A549 (cell line): ENCODE measurements at regions not wholly inside any gene's neighbourhood (a gene's known extent, or its start where the extent isn't known, plus 50 kb on each side); places are given as distances from the start of the nearest gene placed in this dataset.

Experiments
- ATAC-seq, 2 experiments: fragments of 200-7000 bp in 1 of 2; fragments of >200 bp in 1 of 2; cut with Nextera tagmentation in 1 of 2; cut with Tn5 transposase in 1 of 2; 3 replicates each; pipeline versions ENCODE4 v1.8.0 to v1.9.1; 2018 to 2020; ENCODE audit warnings: mild to moderate bottlenecking in 1 of 2, moderate library complexity in 1 of 2
- CTCF ChIA-PET: fragments of 300-600 bp; sonication (Branson Sonifier 250); formaldehyde crosslinking; extraction: SDS; loops from one replicate; lab custom pipeline; 2021; ENCODE audit warnings: antibody characterized with exemption, inconsistent platforms; lab: Yijun Ruan, JAX
- POLR2A ChIA-PET: fragments of 350-600 bp; formaldehyde crosslinking; extraction: SDS; loops from one replicate; lab custom pipeline; 2021; ENCODE audit warnings: antibody characterized with exemption, inconsistent platforms; lab: Yijun Ruan, JAX
- DNase-seq, 2 experiments: peaks; one replicate each; pipeline versions ENCODE4 v3.0.0 to v3.0.0-alpha.2; 2011 to 2016; ENCODE audit warnings: low read depth in 1 of 2, low spot score in 1 of 2
- FAIRE-seq: peaks from 2 replicates; lab custom pipeline; 2011; peaks lifted over from hg19 to GRCh38; lab: Jason Lieb, UNC
- H3K27ac ChIP-seq, 2 experiments: fragments of >200 bp; sonication (Bioruptor Twin); formaldehyde crosslinking; 3 replicates each; pipeline ENCODE4 v1.5.1; 2016 to 2017
- H3K4me1 ChIP-seq: fragments of >200 bp; sonication (Bioruptor Twin); formaldehyde crosslinking; 3 replicates; pipeline ENCODE4 v1.6.1; 2016
- H3K4me2 ChIP-seq: fragments of >200 bp; sonication (Bioruptor Twin); formaldehyde crosslinking; 3 replicates; pipeline ENCODE4 v1.6.1; 2016
- H3K4me3 ChIP-seq: fragments of >200 bp; sonication (Bioruptor Twin); formaldehyde crosslinking; 3 replicates; pipeline ENCODE4 v1.5.1; 2016
- H3K9me3 ChIP-seq: fragments of >200 bp; sonication (Bioruptor Twin); formaldehyde crosslinking; 3 replicates; pipeline ENCODE4 v1.6.1; 2016
- BHLHE40 ChIP-seq: IDR thresholded peaks from 2 replicates; pipeline ENCODE4 v1.6.1; 2012; ENCODE audit warnings: low read depth, low read length, inconsistent platforms
- CBX2 ChIP-seq: fragments of 200-600 bp; sonication (generic); IDR thresholded peaks from 2 replicates; pipeline ENCODE4 v1.6.1; 2016; ENCODE audit warnings: low read depth, mild to moderate bottlenecking, borderline replicate concordance
- CBX8 ChIP-seq: fragments of 200-600 bp; sonication (generic); IDR thresholded peaks from 2 replicates; pipeline ENCODE4 v1.6.1; 2016
- CHD2 ChIP-seq: fragments of 150-350 bp; IDR thresholded peaks from 2 replicates; pipeline ENCODE4 v1.6.1; 2014; ENCODE audit warnings: low read length; ENCODE audit not compliant: partially characterized antibody
- EHF ChIP-seq: fragments of 250-450 bp; sonication (Bioruptor Pico); IDR thresholded peaks from 2 replicates; pipeline ENCODE4 v1.5.0; 2020; ENCODE audit warnings: mild to moderate bottlenecking
- EHMT2 ChIP-seq: fragments of 200-600 bp; sonication (generic); IDR thresholded peaks from 2 replicates; pipeline ENCODE4 v1.6.1; 2016; ENCODE audit warnings: antibody characterized with exemption, low read depth, mild to moderate bottlenecking, moderate library complexity
- ESRRA ChIP-seq: fragments of 150-350 bp; IDR thresholded peaks from 2 replicates; pipeline ENCODE4 v1.6.1; 2014; ENCODE audit warnings: mild to moderate bottlenecking, low read length, borderline replicate concordance
- FOXS1 ChIP-seq: fragments of 250-450 bp; sonication (Bioruptor Pico); IDR thresholded peaks from 2 replicates; pipeline ENCODE4 v1.5.0; 2020; ENCODE audit warnings: mild to moderate bottlenecking, moderate library complexity
- HEYL ChIP-seq: fragments of 250-450 bp; sonication (Bioruptor Pico); IDR thresholded peaks from 2 replicates; pipeline ENCODE4 v1.8.0; 2021; ENCODE audit warnings: mild to moderate bottlenecking, moderate library complexity
- HMGXB4 ChIP-seq: fragments of 250-450 bp; sonication (Bioruptor Pico); IDR thresholded peaks from 2 replicates; pipeline ENCODE4 v1.5.0; 2021; ENCODE audit warnings: mild to moderate bottlenecking, moderate library complexity, borderline replicate concordance
- HOXA7 ChIP-seq: fragments of 250-450 bp; sonication (Bioruptor Pico); IDR thresholded peaks from 2 replicates; pipeline ENCODE4 v1.5.0; 2020; ENCODE audit warnings: mild to moderate bottlenecking, moderate library complexity
- HOXB13 ChIP-seq: fragments of 250-450 bp; sonication (Bioruptor Pico); IDR thresholded peaks from 2 replicates; pipeline ENCODE4 v1.5.0; 2020; ENCODE audit warnings: low read depth, mild to moderate bottlenecking, moderate library complexity
- HOXB5 ChIP-seq: fragments of 250-450 bp; sonication (Bioruptor Pico); IDR thresholded peaks from 2 replicates; pipeline ENCODE4 v1.5.0; 2020; ENCODE audit warnings: mild to moderate bottlenecking, moderate library complexity
- JUN ChIP-seq, 2 experiments: fragments of >200 bp; sonication (Bioruptor Twin); formaldehyde crosslinking; IDR thresholded peaks; 2 replicates in 1 of 2; 3 replicates in 1 of 2; pipeline ENCODE4 v1.6.1; 2016 to 2017
- MAZ ChIP-seq: fragments of 150-350 bp; IDR thresholded peaks from 2 replicates; pipeline ENCODE4 v1.6.1; 2014; ENCODE audit warnings: antibody characterized with exemption, low read depth, low read length, borderline replicate concordance
- MYC ChIP-seq: IDR thresholded peaks from 2 replicates; pipeline ENCODE4 v1.6.1; 2012; ENCODE audit warnings: mild to moderate bottlenecking, inconsistent platforms, low read length, improper control_type of control experiment, borderline replicate concordance
- NPAS2 ChIP-seq: fragments of 250-450 bp; sonication (Bioruptor Pico); IDR thresholded peaks from 2 replicates; pipeline ENCODE4 v1.8.0; 2022; ENCODE audit warnings: mild to moderate bottlenecking, moderate library complexity, borderline replicate concordance
- POLR2A ChIP-seq: IDR thresholded peaks from 2 replicates; pipeline ENCODE4 v1.6.1; 2012; ENCODE audit warnings: mild to moderate bottlenecking, low read length
- REST ChIP-seq: fragments of 200-600 bp; sonication (generic); IDR thresholded peaks from 2 replicates; pipeline ENCODE4 v1.6.1; 2016; ENCODE audit warnings: antibody characterized with exemption, mild to moderate bottlenecking, moderate library complexity
- RNF2 ChIP-seq: fragments of 200-600 bp; sonication (generic); IDR thresholded peaks from 2 replicates; pipeline ENCODE4 v1.6.1; 2016; ENCODE audit warnings: low read depth, mild to moderate bottlenecking, antibody characterized with exemption, moderate library complexity, borderline replicate concordance
- TP53 ChIP-seq: fragments of 250-450 bp; sonication (Bioruptor Pico); IDR thresholded peaks from 2 replicates; pipeline ENCODE4 v1.5.0; 2021; ENCODE audit warnings: mild to moderate bottlenecking, moderate library complexity
- ZC3H11A ChIP-seq: fragments of 450-650 bp; IDR thresholded peaks from 2 replicates; pipeline ENCODE4 v1.6.1; 2014; ENCODE audit warnings: antibody characterized with exemption, mild to moderate bottlenecking
- ZFP36 ChIP-seq: fragments of 450-650 bp; IDR thresholded peaks from 2 replicates; pipeline ENCODE4 v1.6.1; 2014; ENCODE audit warnings: borderline replicate concordance; ENCODE audit not compliant: partially characterized antibody
- WGBS: methylation state at CpG from one replicate; pipeline ENCODE4 v1.1.6; 2017; ENCODE audit errors: missing lambda C conversion rate; 5-methylcytosine and 5-hydroxymethylcytosine counted together
- TF ChIP-seq, protein P1 (sequence below): fragments of 450-650 bp; IDR thresholded peaks from 2 replicates; pipeline ENCODE4 v1.6.1; 2014; ENCODE audit warnings: antibody characterized with exemption
- TF ChIP-seq, protein P2 (sequence below): IDR thresholded peaks from 2 replicates; pipeline ENCODE4 v1.6.1; 2012
- TF ChIP-seq, protein P3 (sequence below): IDR thresholded peaks from 2 replicates; pipeline ENCODE4 v1.6.1; 2012; ENCODE audit warnings: low read depth, borderline replicate concordance

GRCh38 chr5:127203818-127204217 lies 86.8 kb upstream of the MEGF10 start:
- TF ChIP-seq CBX8 (no peak), CHD2 (no peak), NPAS2 (CRISPR knock-in tag) (no peak), HEYL (CRISPR knock-in tag) (no peak), HMGXB4 (CRISPR knock-in tag) (no peak), BHLHE40 (no peak), ESRRA (no peak), MYC (no peak), ZFP36 (no peak), FOXS1 (no peak), HOXB5 (CRISPR knock-in tag) (no peak), HOXA7 (CRISPR knock-in tag) (no peak), JUN (IDR thresholded peaks at IDR 0.05) (no peak), TP53 (CRISPR knock-in tag) (no peak)
- TF ChIP-seq, protein P1, sequence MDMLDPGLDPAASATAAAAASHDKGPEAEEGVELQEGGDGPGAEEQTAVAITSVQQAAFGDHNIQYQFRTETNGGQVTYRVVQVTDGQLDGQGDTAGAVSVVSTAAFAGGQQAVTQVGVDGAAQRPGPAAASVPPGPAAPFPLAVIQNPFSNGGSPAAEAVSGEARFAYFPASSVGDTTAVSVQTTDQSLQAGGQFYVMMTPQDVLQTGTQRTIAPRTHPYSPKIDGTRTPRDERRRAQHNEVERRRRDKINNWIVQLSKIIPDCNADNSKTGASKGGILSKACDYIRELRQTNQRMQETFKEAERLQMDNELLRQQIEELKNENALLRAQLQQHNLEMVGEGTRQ = no peak
- TF ChIP-seq, protein P2, sequence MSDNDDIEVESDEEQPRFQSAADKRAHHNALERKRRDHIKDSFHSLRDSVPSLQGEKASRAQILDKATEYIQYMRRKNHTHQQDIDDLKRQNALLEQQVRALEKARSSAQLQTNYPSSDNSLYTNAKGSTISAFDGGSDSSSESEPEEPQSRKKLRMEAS = no peak
- TF ChIP-seq, protein P3, sequence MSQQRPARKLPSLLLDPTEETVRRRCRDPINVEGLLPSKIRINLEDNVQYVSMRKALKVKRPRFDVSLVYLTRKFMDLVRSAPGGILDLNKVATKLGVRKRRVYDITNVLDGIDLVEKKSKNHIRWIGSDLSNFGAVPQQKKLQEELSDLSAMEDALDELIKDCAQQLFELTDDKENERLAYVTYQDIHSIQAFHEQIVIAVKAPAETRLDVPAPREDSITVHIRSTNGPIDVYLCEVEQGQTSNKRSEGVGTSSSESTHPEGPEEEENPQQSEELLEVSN = no peak
- FAIRE-seq = no peak
- 92% methylated on average over 1 of the region's 1 CpG for WGBS

DNA sequence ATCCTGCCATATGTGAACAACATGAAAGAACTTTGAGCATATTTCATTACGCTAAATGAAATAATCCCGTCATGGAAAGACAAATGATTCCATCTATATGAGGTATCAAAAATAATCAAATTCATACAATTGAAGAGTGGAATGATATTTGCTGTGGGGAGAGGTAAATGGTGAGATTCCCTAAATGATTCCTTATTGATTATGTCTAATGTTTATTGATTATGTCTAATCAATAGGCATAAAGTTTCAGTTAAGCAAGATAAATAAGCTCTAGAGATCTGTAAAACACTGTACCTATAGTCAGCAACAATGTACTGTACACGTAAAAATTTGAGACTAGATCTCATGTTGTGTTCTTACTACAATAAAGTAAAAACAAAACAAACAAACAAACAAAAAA lies 85.4 kb upstream of the MEGF10 start:
- H3K4me2 ChIP-seq = no peak overlapping the region
- no peak overlapping the region for H3K4me3 ChIP-seq
- WGBS = 90% methylated on average over 3 of the region's 3 CpGs
- no peak for ATAC-seq
- TF ChIP-seq CBX2 (no peak), POLR2A (no peak), EHF (CRISPR knock-in tag) (no peak), EHMT2 (no peak), REST (no peak), HOXB5 (CRISPR knock-in tag) (no peak), ZC3H11A (no peak), HEYL (CRISPR knock-in tag) (no peak), HOXB13 (no peak), RNF2 (no peak), MAZ (no peak), FOXS1 (no peak)
- DNase-seq = no peak
- no peak for FAIRE-seq
- no peak overlapping the region for H3K27ac ChIP-seq
- ChIA-PET POLR2A (no interaction called here), CTCF (interaction anchor here (0.9 kb wide), 1 partner anchor 24 kb away, joined by 3 read pairs; no protein-coding TSS in a partner anchor)
- H3K4me1 ChIP-seq = peaks cover 23% of the 10 kb centered on the region; the same call in 2 of the 3 replicates
- H3K9me3 ChIP-seq = no peaks in the 10 kb centered on the region; the same call in 2 of the 3 replicates

More at GRCh38 chr5:127203818-127204217, 86.8 kb upstream of the MEGF10 start:
- DNase-seq = no peak
- no peak overlapping the region for H3K4me3 ChIP-seq
- ChIA-PET POLR2A (no interaction called here), CTCF (no interaction called here)
- H3K9me3 ChIP-seq = no peaks in the 10 kb centered on the region; the same call in 2 of the 3 replicates
- H3K4me2 ChIP-seq = no peak overlapping the region
- ATAC-seq = no peak
- no peak overlapping the region for H3K27ac ChIP-seq
- H3K4me1 ChIP-seq = peaks cover 23% of the 10 kb centered on the region; the same call in 2 of the 3 replicates
